ENCODE measurements at regions not wholly inside any gene's neighbourhood (a gene's known extent, or its start where the extent isn't known, plus 50 kb on each side); places are given as distances from the start of the nearest gene placed in this dataset.

GRCh38 chr2:238518821-238519186 lies 92.1 kb downstream of the ASB1 start:
- no peak for TF ChIP-seq CTCF (IDR thresholded peaks at IDR 0.05)
- no peak for TF ChIP-seq POLR2A (IDR thresholded peaks at IDR 0.05; ENCODE audit: low read depth)
- TF ChIP-seq EP300 (IDR thresholded peaks at IDR 0.05) = no peak
- TF ChIP-seq POLR2AphosphoS5 (IDR thresholded peaks at IDR 0.05) = no peak

All from esophagus muscularis mucosa (tissue), 4 donors.